ENCODE measurements at regions not wholly inside any gene's neighbourhood (a gene's known extent, or its start where the extent isn't known, plus 50 kb on each side); places are given as distances from the start of the nearest gene placed in this dataset.

- H3K27me3 Mint-ChIP-seq = peaks cover 18% of the 10 kb centered on the region
- no peak for DNase-seq (ENCODE audit: low spot score, unreplicated experiment)
- no peak for TF ChIP-seq CTCF (IDR thresholded peaks at IDR 0.05; ENCODE audit: unreplicated experiment)
- no peak overlapping the region for H3K4me3 Mint-ChIP-seq (ENCODE audit: low read depth)
- no peak overlapping the region for H3K27ac Mint-ChIP-seq
- peaks cover 2% of the 10 kb centered on the region for H3K4me1 Mint-ChIP-seq (ENCODE audit: low read depth)
- no peaks in the 10 kb centered on the region for H3K36me3 Mint-ChIP-seq (ENCODE audit: insufficient read depth)
- H3K9me3 Mint-ChIP-seq (ENCODE audit: low read depth) = no peaks in the 10 kb centered on the region
Observed at GRCh38 chr14:89085737-89086382, 261.4 kb downstream of the TTC8 start.

GRCh38 chr14:89088530-89088929 is 264.1 kb downstream of the TTC8 start:
- Mint-ChIP-seq H3K4me3 (ENCODE audit: low read depth) (no peak overlapping the region), H3K36me3 (ENCODE audit: insufficient read depth) (no peaks in the 10 kb centered on the region), H3K4me1 (ENCODE audit: low read depth) (peaks cover 2% of the 10 kb centered on the region), H3K27me3 (peaks cover 18% of the 10 kb centered on the region), H3K9me3 (ENCODE audit: low read depth) (peaks cover 4% of the 10 kb centered on the region), H3K27ac (no peak overlapping the region)
- no peak for DNase-seq (ENCODE audit: low spot score, unreplicated experiment)
- no peak for TF ChIP-seq CTCF (IDR thresholded peaks at IDR 0.05; ENCODE audit: unreplicated experiment)

GRCh38 chr14:89089330-89089729 is 264.9 kb downstream of the TTC8 start:
- Mint-ChIP-seq H3K4me3 (ENCODE audit: low read depth) (no peak overlapping the region), H3K27me3 (peaks cover 13% of the 10 kb centered on the region), H3K36me3 (ENCODE audit: insufficient read depth) (no peaks in the 10 kb centered on the region), H3K4me1 (ENCODE audit: low read depth) (peaks cover 2% of the 10 kb centered on the region), H3K9me3 (ENCODE audit: low read depth) (peaks cover 4% of the 10 kb centered on the region), H3K27ac (no peak overlapping the region)
- DNase-seq (ENCODE audit: low spot score, unreplicated experiment) = no peak
- TF ChIP-seq CTCF (IDR thresholded peaks at IDR 0.05; ENCODE audit: unreplicated experiment) = no peak

- no peak for DNase-seq (ENCODE audit: low spot score, unreplicated experiment)
- Mint-ChIP-seq H3K4me1 (ENCODE audit: low read depth) (peaks cover 2% of the 10 kb centered on the region), H3K36me3 (ENCODE audit: insufficient read depth) (no peaks in the 10 kb centered on the region), H3K9me3 (ENCODE audit: low read depth) (peaks cover 4% of the 10 kb centered on the region), H3K27ac (no peak overlapping the region), H3K27me3 (peaks cover 15% of the 10 kb centered on the region), H3K4me3 (ENCODE audit: low read depth) (no peak overlapping the region)
- TF ChIP-seq CTCF (IDR thresholded peaks at IDR 0.05; ENCODE audit: unreplicated experiment) = no peak
Observed at GRCh38 chr14:89091781-89092180, 267.3 kb downstream of the TTC8 start.

GRCh38 chr14:89093083-89093730 is 268.8 kb downstream of the TTC8 start:
- no peak for DNase-seq (ENCODE audit: low spot score, unreplicated experiment)
- Mint-ChIP-seq H3K27ac (no peak overlapping the region), H3K4me1 (ENCODE audit: low read depth) (peaks cover 2% of the 10 kb centered on the region), H3K9me3 (ENCODE audit: low read depth) (peaks cover 4% of the 10 kb centered on the region), H3K27me3 (peaks cover 9% of the 10 kb centered on the region), H3K36me3 (ENCODE audit: insufficient read depth) (no peaks in the 10 kb centered on the region), H3K4me3 (ENCODE audit: low read depth) (no peak overlapping the region)
- no peak for TF ChIP-seq CTCF (IDR thresholded peaks at IDR 0.05; ENCODE audit: unreplicated experiment)
